ENCODE measurements at regions not wholly inside any gene's neighbourhood (a gene's known extent, or its start where the extent isn't known, plus 50 kb on each side); places are given as distances from the start of the nearest gene placed in this dataset.

GRCh38 chr3:152019508-152019907, 146.1 kb downstream of the SUCNR1 start:
- H3K4me3 Mint-ChIP-seq, result no peak overlapping the region
- no peak overlapping the region for H3K27ac Mint-ChIP-seq
- ChIA-PET CTCF (no interaction called here), POLR2A (no interaction called here)
- H3K36me3 Mint-ChIP-seq, result no peaks in the 10 kb centered on the region
- ATAC-seq, result no peak
- no peak for TF ChIP-seq MLX (CRISPR knock-in tag; IDR thresholded peaks at IDR 0.05)
- no peak for TF ChIP-seq E2F4 (CRISPR knock-in tag; IDR thresholded peaks at IDR 0.05; ENCODE audit: borderline replicate concordance, low read depth)
- no peak for TF ChIP-seq NFATC4 (CRISPR knock-in tag; IDR thresholded peaks at IDR 0.05)
- no peak for TF ChIP-seq GTF2I (CRISPR knock-in tag; conservative IDR thresholded peaks at IDR 0.05)
- TF ChIP-seq SOX15 (CRISPR knock-in tag; IDR thresholded peaks at IDR 0.05), result no peak
- TF ChIP-seq GABPB1 (CRISPR knock-in tag; IDR thresholded peaks at IDR 0.05), result no peak
- no peak for TF ChIP-seq NR3C1 (CRISPR knock-in tag; conservative IDR thresholded peaks at IDR 0.05; ENCODE audit: low read depth)
- no peak for TF ChIP-seq SMAD4 (CRISPR knock-in tag; IDR thresholded peaks at IDR 0.05)
- no peak for TF ChIP-seq FOXP1 (CRISPR knock-in tag; IDR thresholded peaks at IDR 0.05; ENCODE audit: borderline replicate concordance)
- TF ChIP-seq MYBL2 (CRISPR knock-in tag; IDR thresholded peaks at IDR 0.05), result no peak
- no peaks in the 10 kb centered on the region for H3K27me3 Mint-ChIP-seq (ENCODE audit: low read depth)
- no peak for DNase-seq (ENCODE audit: low spot score)
- 0 out of 2 replicates have a peak, but pooled peaks cover 4% of the 10 kb centered on the region for H3K9me3 Mint-ChIP-seq
- peaks cover 10% of the 10 kb centered on the region for H3K4me1 Mint-ChIP-seq

- no peaks in the 10 kb centered on the region for H3K36me3 Mint-ChIP-seq
- DNase-seq (ENCODE audit: low spot score) (no peak), ATAC-seq (peak; percentile 24)
- TF ChIP-seq ATF1 (CRISPR knock-in tag; IDR thresholded peaks at IDR 0.05), result no peak
- no peak for TF ChIP-seq MAX (CRISPR knock-in tag; IDR thresholded peaks at IDR 0.05)
- no peak for TF ChIP-seq ZNF317 (CRISPR knock-in tag; IDR thresholded peaks at IDR 0.05; ENCODE audit: borderline replicate concordance, low read depth)
- TF ChIP-seq NR2C2 (CRISPR knock-in tag; IDR thresholded peaks at IDR 0.05), result no peak
- no peak for TF ChIP-seq E2F1 (CRISPR knock-in tag; IDR thresholded peaks at IDR 0.05)
- TF ChIP-seq ATF2 (CRISPR knock-in tag; IDR thresholded peaks at IDR 0.05; ENCODE audit: borderline replicate concordance, low read depth), result no peak
- no peak for TF ChIP-seq AR (CRISPR knock-in tag; IDR thresholded peaks at IDR 0.05)
- peaks cover 20% of the 10 kb centered on the region for H3K4me1 Mint-ChIP-seq
- POLR2A ChIA-PET, result no interaction called here
- no peak overlapping the region for H3K27ac Mint-ChIP-seq
- 0 out of 2 replicates have a peak, but pooled peaks cover 4% of the 10 kb centered on the region for H3K9me3 Mint-ChIP-seq
- no peaks in the 10 kb centered on the region for H3K27me3 Mint-ChIP-seq (ENCODE audit: low read depth)
- CTCF ChIA-PET, result no interaction called here
- H3K4me3 Mint-ChIP-seq, result no peak overlapping the region
Observed at GRCh38 chr3:152021951-152022461, 148.6 kb downstream of the SUCNR1 start.
